Transverse colon (tissue), 4 donors: ENCODE measurements at regions not wholly inside any gene's neighbourhood (a gene's known extent, or its start where the extent isn't known, plus 50 kb on each side); places are given as distances from the start of the nearest gene placed in this dataset.

Experiments
- CTCF ChIP-seq, 5 experiments: fragments of 200-600 bp in 3 of 5; fragments of 450-650 bp in 2 of 5; sonication (generic) in 3 of 5; IDR thresholded peaks; 1 replicate in 2 of 5; 2 replicates in 3 of 5; pipeline ENCODE4 v1.5.1; 2016 to 2017; ENCODE audit warnings: antibody characterized with exemption in 5 of 5, inconsistent platforms in 3 of 5, mild to moderate bottlenecking in 2 of 5, moderate library complexity in 1 of 5
- POLR2A ChIP-seq: fragments of 450-650 bp; IDR thresholded peaks from one replicate; pipeline ENCODE4 v1.6.1; 2016; ENCODE audit warnings: antibody characterized with exemption, mild to moderate bottlenecking, moderate library complexity
- POLR2AphosphoS5 ChIP-seq, 3 donors: sonication (generic); formaldehyde crosslinking; IDR thresholded peaks; one replicate each; pipeline ENCODE4 v1.6.1; 2016; ENCODE audit warnings: antibody characterized with exemption in 3 of 3

DNA sequence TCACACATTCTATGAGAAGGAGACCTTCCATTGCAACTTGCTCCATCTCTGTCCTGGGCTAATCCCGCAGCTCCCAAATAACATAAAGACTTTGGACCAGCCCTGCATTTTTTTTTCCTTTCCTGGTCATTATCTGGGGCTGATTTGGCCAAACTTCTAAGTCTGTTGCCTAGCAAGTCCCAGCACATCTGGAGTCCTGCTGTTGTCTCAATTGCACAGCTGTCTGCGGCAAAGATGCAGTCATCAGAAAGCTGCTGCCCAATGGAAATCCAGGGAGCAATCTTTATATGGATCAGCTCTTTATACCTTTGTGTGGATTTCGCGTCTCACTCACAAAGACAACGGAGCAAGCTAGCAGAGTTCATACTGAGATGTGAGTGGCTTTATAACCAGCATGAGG is 105.9 kb downstream of the NXPE2 start:
- TF ChIP-seq CTCF (IDR thresholded peaks at IDR 0.05) (no peak), POLR2AphosphoS5 (IDR thresholded peaks at IDR 0.05) (no peak), POLR2A (no peak)
